GM12878 (cell line): ENCODE measurements at regions not wholly inside any gene's neighbourhood (a gene's known extent, or its start where the extent isn't known, plus 50 kb on each side); places are given as distances from the start of the nearest gene placed in this dataset.

Experiments
- ATAC-seq: fragments of 200-7000 bp; cut with Tn5 transposase; 3 replicates; pipeline ENCODE4 v1.9.1; 2020; ENCODE audit warnings: mild to moderate bottlenecking, moderate library complexity
- BruUV-seq: library from RNA; stranded (reverse); fragments of 400-500 nt; replicated peaks from 2 replicates; lab custom pipeline; 2021; lab: Mats Ljungman, UMichigan
- CTCF ChIA-PET: fragments of 300-600 bp; sonication (Branson Sonifier 250); formaldehyde crosslinking; extraction: SDS; loops from one replicate; lab custom pipeline; 2021; ENCODE audit warnings: inconsistent platforms; lab: Yijun Ruan, JAX
- POLR2A ChIA-PET: fragments of 350-600 bp; formaldehyde crosslinking; extraction: SDS; loops from one replicate; lab custom pipeline; 2021; ENCODE audit warnings: inconsistent platforms; lab: Charles Lee
- RAD21 ChIA-PET: fragments of 300-600 bp; sonication (Branson Sonifier 250); formaldehyde crosslinking; loops from one replicate; lab custom pipeline; 2023; ENCODE audit warnings: antibody characterized with exemption; ENCODE audit not compliant: unreplicated experiment; lab: Charles Lee
- SMC1A ChIA-PET: fragments of 300-600 bp; sonication (Branson Sonifier 250); formaldehyde crosslinking; loops from one replicate; lab custom pipeline; 2023; ENCODE audit not compliant: unreplicated experiment, uncharacterized antibody; lab: Charles Lee
- DNase-seq: peaks from one replicate; pipeline ENCODE4 v3.0.0-alpha.2; 2011; ENCODE audit warnings: low read depth, low spot score
- FAIRE-seq: peaks from 3 replicates; lab custom pipeline; 2011; peaks lifted over from hg19 to GRCh38; lab: Jason Lieb, UNC
- H2AFZ ChIP-seq: 2 replicates; pipeline ENCODE4 v1.6.0; 2011; ENCODE audit warnings: low read depth, low read length, control low read depth; ENCODE audit not compliant: control insufficient read depth
- H3K27ac ChIP-seq: 2 replicates; pipeline ENCODE4 v1.5.1; 2011; ENCODE audit warnings: control low read depth; ENCODE audit not compliant: control insufficient read depth, insufficient read depth
- H3K27me3 ChIP-seq, 2 experiments: replicated peaks in 1 of 2; 2 replicates each; pipeline versions ENCODE4 v1.6.0 to v1.6.1; 2011; ENCODE audit warnings: low read length in 1 of 2; ENCODE audit not compliant: control insufficient read depth in 2 of 2, insufficient read depth in 2 of 2
- H3K36me3 ChIP-seq, 2 experiments: 2 replicates each; pipeline ENCODE4 v1.5.1; 2011; ENCODE audit warnings: low read length in 1 of 2; ENCODE audit not compliant: control insufficient read depth in 2 of 2, insufficient read depth in 2 of 2
- H3K4me1 ChIP-seq: 2 replicates; pipeline ENCODE4 v1.6.1; 2011; ENCODE audit warnings: mild to moderate bottlenecking, low read length, moderate library complexity, mixed read lengths; ENCODE audit not compliant: control insufficient read depth, insufficient read depth
- H3K4me2 ChIP-seq: 2 replicates; pipeline ENCODE4 v1.6.0; 2011; ENCODE audit warnings: control low read depth; ENCODE audit not compliant: control insufficient read depth, insufficient read depth
- H3K4me3 ChIP-seq: fragments of 200-600 bp; sonication (generic); 2 replicates; pipeline ENCODE4 v1.5.1; 2016
- H3K79me2 ChIP-seq: 2 replicates; pipeline ENCODE4 v1.6.0; 2011; ENCODE audit warnings: low read length; ENCODE audit not compliant: control insufficient read depth, insufficient read depth
- H3K9ac ChIP-seq: 2 replicates; pipeline ENCODE4 v1.8.0; 2011; ENCODE audit warnings: low read length, control low read depth, mixed read lengths; ENCODE audit not compliant: control insufficient read depth, insufficient read depth
- H3K9me3 ChIP-seq: replicated peaks from 3 replicates; pipeline ENCODE4 v1.5.1; 2011; ENCODE audit warnings: mild to moderate bottlenecking, low read length; ENCODE audit not compliant: control insufficient read depth, insufficient read depth
- H4K20me1 ChIP-seq: 2 replicates; pipeline ENCODE4 v1.6.0; 2011; ENCODE audit not compliant: control insufficient read depth, insufficient read depth
- CBX3 ChIP-seq: fragments of 200-600 bp; sonication (generic); IDR thresholded peaks from 2 replicates; pipeline ENCODE4 v1.6.1; 2016; ENCODE audit warnings: low read depth, borderline replicate concordance
- HCFC1 ChIP-seq: fragments of 150-350 bp; IDR thresholded peaks from 2 replicates; pipeline ENCODE4 v1.6.1; 2014; ENCODE audit warnings: low read length
- HDGF ChIP-seq: fragments of 450-650 bp; IDR thresholded peaks from 2 replicates; pipeline ENCODE4 v1.6.1; 2016; ENCODE audit warnings: antibody characterized with exemption
- MEF2A ChIP-seq: IDR thresholded peaks from 2 replicates; pipeline ENCODE4 v1.6.1; 2011; ENCODE audit warnings: low read depth, mild to moderate bottlenecking, low read length, moderate library complexity; ENCODE audit not compliant: insufficient read depth
- MLLT1 ChIP-seq: fragments of 450-650 bp; IDR thresholded peaks from 2 replicates; pipeline ENCODE4 v1.6.1; 2016; ENCODE audit warnings: mild to moderate bottlenecking
- MTA2 ChIP-seq: fragments of 450-650 bp; IDR thresholded peaks from 2 replicates; pipeline ENCODE4 v1.6.1; 2016; ENCODE audit warnings: low read depth, mild to moderate bottlenecking, moderate library complexity
- PAX5 ChIP-seq: IDR thresholded peaks from 2 replicates; pipeline ENCODE4 v1.6.1; 2011; ENCODE audit warnings: low read depth, low read length, borderline replicate concordance
- RAD51 ChIP-seq: fragments of 450-650 bp; IDR thresholded peaks from 2 replicates; pipeline ENCODE4 v1.6.1; 2016; ENCODE audit warnings: moderate library complexity, mild to moderate bottlenecking, inconsistent platforms
- SMAD1 ChIP-seq: fragments of 450-650 bp; IDR thresholded peaks from 2 replicates; pipeline ENCODE4 v1.6.1; 2018; ENCODE audit warnings: mild to moderate bottlenecking, low read depth; ENCODE audit not compliant: partially characterized antibody
- SREBF1 ChIP-seq: IDR thresholded peaks from 2 replicates; pipeline ENCODE4 v1.6.1; 2012; ENCODE audit warnings: mild to moderate bottlenecking, low read length
- STAT1 ChIP-seq: fragments of 450-650 bp; conservative IDR thresholded peaks from 2 replicates; pipeline ENCODE4 v1.6.1; 2014; ENCODE audit warnings: antibody characterized with exemption, mild to moderate bottlenecking
- TBL1XR1 ChIP-seq: IDR thresholded peaks from 2 replicates; pipeline ENCODE4 v1.6.1; 2012; ENCODE audit warnings: low read depth, low read length, improper control_type of control experiment
- TCF7 ChIP-seq: IDR thresholded peaks from 2 replicates; pipeline ENCODE4 v1.6.1; 2014; ENCODE audit warnings: antibody characterized with exemption, borderline replicate concordance
- ZNF217 ChIP-seq: fragments of 450-650 bp; IDR thresholded peaks from 2 replicates; pipeline ENCODE4 v1.6.1; 2017; ENCODE audit warnings: antibody characterized with exemption, mild to moderate bottlenecking
- ZNF622 ChIP-seq: fragments of 450-650 bp; IDR thresholded peaks from 2 replicates; pipeline ENCODE4 v1.6.1; 2017; ENCODE audit warnings: mild to moderate bottlenecking, inconsistent platforms
- WGBS: methylation state at CpG from one replicate; pipeline ENCODE4 v1.1.6; 2016; ENCODE audit warnings: low lambda C conversion rate; ENCODE audit not compliant: insufficient replicate concordance, insufficient coverage; ENCODE audit errors: missing lambda C conversion rate; 5-methylcytosine and 5-hydroxymethylcytosine counted together
- in situ Hi-C: fragments of 300-500 bp; cut with MboI; formaldehyde crosslinking; loops from 9 replicates; pipeline ENCODE4 v1.14.3; 2018; ENCODE audit warnings: mixed read lengths
- intact Hi-C: fragments of 100-400 bp; cut with micrococcal nuclease; formaldehyde crosslinking; loops from one replicate; pipeline ENCODE4 v1.14.2; 2022; ENCODE audit not compliant: unreplicated experiment
- TF ChIP-seq, protein P1 (sequence below): IDR thresholded peaks from 2 replicates; pipeline ENCODE4 v1.6.1; 2011; ENCODE audit warnings: mild to moderate bottlenecking, low read depth, low read length, moderate library complexity; ENCODE audit not compliant: insufficient replicate concordance
- TF ChIP-seq, protein P2 (sequence below): IDR thresholded peaks from 2 replicates; pipeline ENCODE4 v1.6.1; 2012; ENCODE audit warnings: low read depth, low read length, improper control_type of control experiment

DNA sequence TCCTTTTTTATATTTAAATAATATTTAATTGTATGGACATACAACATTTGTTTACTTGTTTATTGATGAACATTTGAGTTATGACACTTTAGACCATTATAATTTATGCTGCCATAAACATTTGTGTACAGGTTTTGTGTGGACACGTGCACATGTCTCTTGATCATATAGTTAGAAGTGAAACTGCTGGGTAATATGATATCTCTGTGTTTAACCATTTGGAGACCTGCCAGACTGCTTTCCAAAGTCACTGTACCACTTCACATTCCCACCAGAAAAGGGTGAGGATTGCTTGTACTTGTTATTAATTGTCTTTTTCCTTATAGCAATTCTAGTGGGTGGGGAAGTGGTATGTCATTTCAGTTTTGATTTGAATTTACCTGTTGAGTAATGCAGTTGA is 145.6 kb upstream of the KLHL1 start:
- H3K9ac ChIP-seq = no peak overlapping the region
- H3K9me3 ChIP-seq = no peaks in the 10 kb centered on the region
- no peak overlapping the region for H3K4me2 ChIP-seq
- no peaks in the 10 kb centered on the region for H3K36me3 ChIP-seq
- no peak overlapping the region for H3K4me3 ChIP-seq
- H2AFZ ChIP-seq = no peak overlapping the region
- 5% methylated on average over 1 of the region's 1 CpG for WGBS
- intact Hi-C loops (no loop called here), in situ Hi-C loops (no loop called here)
- FAIRE-seq = no peak
- no peaks in the 10 kb centered on the region for H3K79me2 ChIP-seq
- H3K27me3 ChIP-seq = no peaks in the 10 kb centered on the region
- H3K27ac ChIP-seq = no peak overlapping the region
- SMC1A ChIA-PET = no interaction called here
- RAD21 ChIA-PET = no interaction called here
- no TSS peak for BruUV-seq
- no peak for DNase-seq
- ATAC-seq = no peak
- H3K4me1 ChIP-seq = no peaks in the 10 kb centered on the region
- TF ChIP-seq, protein P1, sequence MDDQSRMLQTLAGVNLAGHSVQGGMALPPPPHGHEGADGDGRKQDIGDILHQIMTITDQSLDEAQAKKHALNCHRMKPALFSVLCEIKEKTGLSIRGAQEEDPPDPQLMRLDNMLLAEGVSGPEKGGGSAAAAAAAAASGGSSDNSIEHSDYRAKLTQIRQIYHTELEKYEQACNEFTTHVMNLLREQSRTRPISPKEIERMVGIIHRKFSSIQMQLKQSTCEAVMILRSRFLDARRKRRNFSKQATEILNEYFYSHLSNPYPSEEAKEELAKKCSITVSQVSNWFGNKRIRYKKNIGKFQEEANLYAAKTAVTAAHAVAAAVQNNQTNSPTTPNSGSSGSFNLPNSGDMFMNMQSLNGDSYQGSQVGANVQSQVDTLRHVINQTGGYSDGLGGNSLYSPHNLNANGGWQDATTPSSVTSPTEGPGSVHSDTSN = no peak
- TF ChIP-seq MTA2 = no peak
- TF ChIP-seq MLLT1 = no peak
- TF ChIP-seq, protein P2, sequence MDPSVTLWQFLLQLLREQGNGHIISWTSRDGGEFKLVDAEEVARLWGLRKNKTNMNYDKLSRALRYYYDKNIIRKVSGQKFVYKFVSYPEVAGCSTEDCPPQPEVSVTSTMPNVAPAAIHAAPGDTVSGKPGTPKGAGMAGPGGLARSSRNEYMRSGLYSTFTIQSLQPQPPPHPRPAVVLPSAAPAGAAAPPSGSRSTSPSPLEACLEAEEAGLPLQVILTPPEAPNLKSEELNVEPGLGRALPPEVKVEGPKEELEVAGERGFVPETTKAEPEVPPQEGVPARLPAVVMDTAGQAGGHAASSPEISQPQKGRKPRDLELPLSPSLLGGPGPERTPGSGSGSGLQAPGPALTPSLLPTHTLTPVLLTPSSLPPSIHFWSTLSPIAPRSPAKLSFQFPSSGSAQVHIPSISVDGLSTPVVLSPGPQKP = no peak
- no peak for TF ChIP-seq TCF7
- TF ChIP-seq SREBF1 = no peak
- TF ChIP-seq ZNF217 = no peak
- no peak for TF ChIP-seq SMAD1
- no peak for TF ChIP-seq ZNF622
- no peak for TF ChIP-seq STAT1
- TF ChIP-seq PAX5 = no peak
- TF ChIP-seq TBL1XR1 = no peak
- no peak for TF ChIP-seq CBX3
- no peak for TF ChIP-seq MEF2A
- no peak for TF ChIP-seq RAD51
- TF ChIP-seq HDGF = no peak
- no peak for TF ChIP-seq HCFC1
- CTCF ChIA-PET = no interaction called here
- POLR2A ChIA-PET = no interaction called here
- H4K20me1 ChIP-seq = no peaks in the 10 kb centered on the region
